ENCODE measurements at regions not wholly inside any gene's neighbourhood (a gene's known extent, or its start where the extent isn't known, plus 50 kb on each side); places are given as distances from the start of the nearest gene placed in this dataset.
A peak's percentile ranks its signal among the peaks of the same experiment; 100 is the strongest.
"Not testable (repeated sequence)": the region's sequence is repeated elsewhere in the genome, so short reads cannot be mapped to it uniquely, and the experiment has no call there.

GRCh38 chr7:66429498-66430163 is 199.1 kb upstream of the KCTD7 start:
- H3K36me3 ChIP-seq, result no peaks in the 10 kb centered on the region
- ATAC-seq (ENCODE audit: low FRiP score in 2 of 2), result no peak
- no peak for DNase-seq
- 84 to 93% methylated on average over 4 of the region's 4 CpGs for WGBS, 2 donors
- no peaks in the 10 kb centered on the region for H3K27me3 ChIP-seq
- H3K4me3 ChIP-seq, result no peak overlapping the region
- H3K9me3 ChIP-seq, result no peaks in the 10 kb centered on the region
- no peak for TF ChIP-seq POLR2AphosphoS5 (IDR thresholded peaks at IDR 0.05)
- no peak for TF ChIP-seq CTCF (IDR thresholded peaks at IDR 0.05)
- TF ChIP-seq POLR2A (IDR thresholded peaks at IDR 0.05), result no peak
- no peak for TF ChIP-seq EP300 (IDR thresholded peaks at IDR 0.05)
- H3K4me1 ChIP-seq, result no peaks in the 10 kb centered on the region
- no peak overlapping the region for H3K27ac ChIP-seq

DNA sequence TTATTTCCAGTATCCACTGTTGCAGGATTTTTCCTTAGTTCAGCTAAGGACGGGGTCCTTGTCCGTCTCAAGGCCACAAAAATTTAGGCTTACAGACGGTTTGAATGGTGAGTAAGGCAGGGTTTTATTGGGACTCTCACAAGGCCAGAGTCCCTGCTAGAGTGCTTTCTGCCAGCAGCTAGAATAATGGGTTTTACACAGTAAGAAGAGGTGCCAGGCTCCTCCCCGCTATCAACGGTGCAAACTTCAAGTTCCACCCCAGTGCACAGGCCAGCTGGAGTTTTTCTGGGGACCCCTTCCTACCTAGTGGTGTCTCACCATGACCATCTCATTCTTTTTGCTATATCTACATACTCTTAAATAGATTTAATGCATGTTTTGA is 198.5 kb upstream of the KCTD7 start:
- no peaks in the 10 kb centered on the region for H3K36me3 ChIP-seq
- 91 to 94% methylated on average over 5 of the region's 5 CpGs for WGBS, 2 donors

GRCh38 chr7:66438703-66439405 is 189.8 kb upstream of the KCTD7 start:
- ATAC-seq (ENCODE audit: low FRiP score in 2 of 2), result not testable (repeated sequence)
- 56% methylated on average over 1 of the region's 1 CpG for WGBS, 2 donors
- H3K27ac ChIP-seq, result peak overlapping the region in 3 of 4 donors; percentile 4 to 49 (median 13)

More for the DNA sequence above, 198.5 kb upstream of the KCTD7 start:
- Histone ChIP-seq H3K4me1 (no peaks in the 10 kb centered on the region), H3K9me3 (no peaks in the 10 kb centered on the region), H3K27ac (no peak overlapping the region), H3K4me3 (no peak overlapping the region), H3K27me3 (no peaks in the 10 kb centered on the region)
- no peak for DNase-seq
- no peak for TF ChIP-seq EP300 (IDR thresholded peaks at IDR 0.05)
- TF ChIP-seq POLR2A (IDR thresholded peaks at IDR 0.05), result no peak
- TF ChIP-seq POLR2AphosphoS5 (IDR thresholded peaks at IDR 0.05), result no peak
- no peak for TF ChIP-seq CTCF (IDR thresholded peaks at IDR 0.05)
- ATAC-seq (ENCODE audit: low FRiP score in 2 of 2), result no peak

GRCh38 chr7:66442385-66442784 is 186.3 kb upstream of the KCTD7 start:
- Histone ChIP-seq H3K27me3 (no peaks in the 10 kb centered on the region), H3K36me3 (no peaks in the 10 kb centered on the region), H3K4me3 (no peak overlapping the region), H3K9me3 (no peaks in the 10 kb centered on the region), H3K27ac (no peak overlapping the region), H3K4me1 (peaks cover 0 to 15% (median 5%) of the 10 kb centered on the region in 4 donors)
- TF ChIP-seq POLR2AphosphoS5 (IDR thresholded peaks at IDR 0.05) (no peak), CTCF (IDR thresholded peaks at IDR 0.05) (no peak), EP300 (IDR thresholded peaks at IDR 0.05) (no peak), POLR2A (IDR thresholded peaks at IDR 0.05) (no peak)
- 58 to 74% methylated on average over 4 of the region's 4 CpGs for WGBS, 2 donors
- ATAC-seq (ENCODE audit: low FRiP score in 2 of 2) (no peak), DNase-seq (no peak)

More at GRCh38 chr7:66438703-66439405, 189.8 kb upstream of the KCTD7 start:
- H3K4me1 ChIP-seq, result peaks cover 0 to 15% (median 5%) of the 10 kb centered on the region in 4 donors
- not testable (repeated sequence) for H3K27me3 ChIP-seq, DNase-seq, H3K36me3 ChIP-seq, H3K9me3 ChIP-seq, H3K4me3 ChIP-seq

GRCh38 chr7:66443946-66444345 is 184.7 kb upstream of the KCTD7 start:
- Histone ChIP-seq H3K36me3 (no peaks in the 10 kb centered on the region), H3K4me3 (no peak overlapping the region), H3K27me3 (no peaks in the 10 kb centered on the region), H3K9me3 (no peaks in the 10 kb centered on the region), H3K27ac (no peak overlapping the region), H3K4me1 (peaks cover 0 to 13% (median 4%) of the 10 kb centered on the region in 4 donors)
- TF ChIP-seq POLR2A (IDR thresholded peaks at IDR 0.05) (no peak), EP300 (IDR thresholded peaks at IDR 0.05) (no peak), CTCF (IDR thresholded peaks at IDR 0.05) (no peak), POLR2AphosphoS5 (IDR thresholded peaks at IDR 0.05) (no peak)
- DNase-seq, result no peak
- ATAC-seq (ENCODE audit: low FRiP score in 2 of 2), result no peak

- not testable (repeated sequence) for H3K4me3 ChIP-seq; H3K9me3 ChIP-seq; H3K36me3 ChIP-seq; H3K4me1 ChIP-seq; H3K27me3 ChIP-seq; DNase-seq; ATAC-seq (ENCODE audit: low FRiP score in 2 of 2); H3K27ac ChIP-seq
- WGBS, 2 donors, result 100% methylated on average over 2 of the region's 2 CpGs
Observed at GRCh38 chr7:66447007-66447406, 181.7 kb upstream of the KCTD7 start.

DNA sequence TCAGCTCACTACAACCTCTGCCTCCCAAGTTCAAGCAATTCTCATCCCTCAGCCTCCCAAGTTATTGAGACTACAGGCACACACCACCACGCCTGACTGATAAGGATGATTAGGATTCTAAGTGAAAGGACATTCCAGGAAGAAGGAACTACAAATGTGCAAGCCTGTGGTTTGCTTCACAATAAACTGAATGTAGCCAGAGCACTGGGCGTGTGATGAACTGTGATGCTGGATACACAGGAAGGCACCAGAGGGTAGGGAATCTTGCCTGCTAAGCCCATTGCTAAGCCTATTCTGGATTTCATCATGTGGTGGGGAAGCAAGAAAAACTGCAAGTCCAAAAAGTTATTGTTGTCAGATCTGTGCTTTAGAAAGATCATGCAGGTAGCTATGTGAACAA is 177.9 kb upstream of the KCTD7 start:
- H3K4me1 ChIP-seq; ATAC-seq (ENCODE audit: low FRiP score in 2 of 2): not testable (repeated sequence)
- WGBS, 2 donors, result 86 to 93% methylated on average over 2 of the region's 2 CpGs

GRCh38 chr7:66451713-66452112 is 177.0 kb upstream of the KCTD7 start:
- H3K4me3 ChIP-seq; DNase-seq; H3K9me3 ChIP-seq; H3K27me3 ChIP-seq; H3K27ac ChIP-seq; H3K36me3 ChIP-seq; ATAC-seq (ENCODE audit: low FRiP score in 2 of 2); H3K4me1 ChIP-seq: not testable (repeated sequence)
- WGBS, 2 donors, result 95 to 97% methylated on average over 2 of the region's 2 CpGs

More for the DNA sequence above, 177.9 kb upstream of the KCTD7 start:
- H3K27me3 ChIP-seq, H3K27ac ChIP-seq, DNase-seq, H3K4me3 ChIP-seq, H3K9me3 ChIP-seq, H3K36me3 ChIP-seq: not testable (repeated sequence)

Data from upper lobe of left lung (tissue), 6 donors.